Fibroblast of peridontal ligament (primary cell): ENCODE measurements at regions not wholly inside any gene's neighbourhood (a gene's known extent, or its start where the extent isn't known, plus 50 kb on each side); places are given as distances from the start of the nearest gene placed in this dataset.
"Not testable (repeated sequence)": the region's sequence is repeated elsewhere in the genome, so short reads cannot be mapped to it uniquely, and the experiment has no call there.

ENCODE experiments used
- DNase-seq: peaks from one replicate; pipeline ENCODE4 v3.0.0-alpha.2; 2010; ENCODE audit errors: extremely low read depth

DNA sequence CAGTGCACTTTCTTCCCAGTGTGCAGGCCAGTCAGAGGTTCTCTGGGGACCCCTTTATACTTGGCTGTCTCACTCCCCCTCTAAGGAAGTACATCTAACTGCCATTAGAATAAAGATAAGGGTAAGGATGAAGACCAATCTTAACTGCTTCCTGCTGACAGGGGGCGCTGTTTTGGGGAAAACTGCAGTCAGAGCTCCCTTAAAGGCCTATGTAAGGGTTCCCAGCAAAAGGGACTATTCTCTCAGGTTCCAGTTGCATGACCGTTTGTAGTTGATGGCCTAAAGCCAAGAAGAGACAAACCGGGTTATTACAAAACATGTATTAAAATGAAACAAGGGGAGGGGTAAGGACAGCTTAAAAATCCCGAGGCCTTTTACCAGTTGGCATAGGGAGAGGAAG lies 115.6 kb upstream of the SPIN4 start:
- DNase-seq = no peak

DNA sequence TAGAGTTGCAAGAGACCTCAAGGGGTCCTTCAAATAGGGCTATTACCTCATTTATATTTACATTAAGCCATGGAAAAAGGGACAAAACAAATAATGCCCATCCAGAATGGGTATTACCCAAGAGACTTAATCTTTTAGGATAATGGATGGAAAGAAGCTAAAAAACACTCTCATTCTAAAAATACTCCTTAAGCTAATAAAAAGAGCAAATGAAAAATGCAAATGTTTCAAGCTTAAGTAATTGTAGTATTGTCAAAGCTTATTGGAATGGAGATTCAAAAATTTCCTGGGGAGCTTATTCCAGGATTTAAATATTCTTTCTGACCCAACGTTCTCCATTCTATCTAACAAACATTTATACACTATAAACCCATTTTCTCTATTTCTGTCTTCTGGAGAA lies 107.8 kb upstream of the SPIN4 start:
- DNase-seq = no peak

DNA sequence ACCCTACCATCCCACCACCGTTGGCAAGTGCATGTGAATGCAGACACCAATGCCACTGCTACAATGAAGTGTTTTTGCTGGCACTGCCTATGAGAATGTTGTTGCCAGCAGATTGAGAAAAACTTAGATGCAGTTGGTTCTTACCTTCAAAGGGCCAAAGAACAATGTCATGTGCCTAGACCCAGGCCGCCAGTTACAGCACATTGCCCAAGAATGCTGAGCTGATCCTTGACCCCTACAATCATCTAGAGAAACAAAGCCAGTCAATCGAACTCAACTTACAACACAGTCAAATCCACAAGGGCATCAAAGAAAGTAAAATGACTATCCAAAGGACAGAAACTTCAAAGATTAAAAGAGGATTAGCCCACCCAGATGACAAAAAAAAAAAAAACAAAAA lies 102.4 kb upstream of the SPIN4 start:
- DNase-seq = no peak

DNA sequence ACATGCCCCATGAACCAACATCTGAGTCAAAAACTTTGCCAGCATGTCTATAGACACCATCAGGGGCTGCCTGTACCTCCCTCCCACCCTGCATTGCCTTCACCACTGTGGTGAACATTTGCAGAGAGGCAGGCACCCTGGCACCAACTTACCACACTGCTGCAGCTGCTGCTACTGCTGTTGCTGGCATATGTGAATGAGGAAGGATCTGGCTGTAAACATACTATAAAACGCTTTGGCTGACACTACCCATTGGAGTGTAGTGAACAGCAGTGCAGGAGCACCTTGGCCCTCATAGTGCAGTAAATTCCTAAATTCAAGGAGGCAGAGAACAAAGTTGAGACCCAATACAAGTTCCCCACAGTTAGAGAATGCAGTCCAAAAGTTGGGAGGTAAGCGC lies 90.6 kb upstream of the SPIN4 start:
- DNase-seq = no peak

DNA sequence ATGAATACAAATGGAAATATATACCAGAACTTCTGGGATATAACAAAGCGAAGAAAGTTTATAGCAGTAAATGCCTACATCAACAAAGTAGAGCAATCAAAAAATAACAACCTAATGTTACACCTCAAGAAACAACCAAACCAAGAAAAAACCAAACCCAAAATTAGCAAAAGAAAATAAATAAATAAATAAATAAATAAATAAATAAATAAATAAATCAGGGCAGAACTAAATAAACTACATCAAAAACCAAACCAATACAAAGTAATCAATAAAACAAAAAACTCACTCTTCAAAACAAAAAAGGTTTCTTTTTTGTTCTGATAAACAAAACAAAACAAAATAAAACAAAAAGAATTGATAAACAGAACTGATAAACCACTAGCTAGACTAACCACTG lies 88.4 kb upstream of the SPIN4 start:
- DNase-seq = no peak

DNA sequence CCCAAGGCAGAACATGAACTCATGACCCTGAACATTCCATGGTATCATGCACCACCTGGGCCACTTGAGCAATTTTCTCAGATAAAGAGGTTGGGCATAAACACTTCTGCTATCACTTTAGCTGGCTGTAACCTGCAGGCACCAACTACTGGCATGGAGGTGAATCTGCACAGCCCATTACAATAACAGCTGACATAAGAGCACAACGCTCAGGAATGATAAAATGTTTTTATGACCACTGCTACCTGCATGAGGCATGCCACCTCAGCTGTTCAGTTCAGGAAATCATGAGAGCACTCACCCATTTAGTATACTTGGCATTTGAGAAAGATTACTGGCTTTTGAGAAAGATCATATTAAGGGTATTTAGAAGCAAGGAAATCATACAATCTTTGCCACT lies 85.7 kb upstream of the SPIN4 start:
- DNase-seq = no peak

DNA sequence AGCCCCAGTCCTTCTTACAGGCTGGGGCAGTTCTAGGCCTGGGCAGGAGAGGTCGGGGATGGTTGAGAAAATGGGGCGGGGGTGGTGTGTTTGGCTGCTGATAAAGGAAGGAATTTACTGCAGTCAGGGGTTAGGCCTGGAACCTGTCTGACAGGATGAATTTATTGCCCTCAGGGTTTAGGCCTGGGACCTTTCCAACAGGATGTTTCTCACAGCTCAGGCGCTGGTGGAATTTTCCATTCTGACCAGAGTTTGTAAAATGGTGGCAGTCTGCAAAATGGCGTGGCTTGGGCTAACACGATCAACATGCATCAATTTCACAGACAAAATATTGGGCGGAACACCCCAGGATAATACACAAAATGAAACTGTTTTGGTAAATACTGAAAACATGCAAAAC lies 83.5 kb upstream of the SPIN4 start:
- DNase-seq = no peak

DNA sequence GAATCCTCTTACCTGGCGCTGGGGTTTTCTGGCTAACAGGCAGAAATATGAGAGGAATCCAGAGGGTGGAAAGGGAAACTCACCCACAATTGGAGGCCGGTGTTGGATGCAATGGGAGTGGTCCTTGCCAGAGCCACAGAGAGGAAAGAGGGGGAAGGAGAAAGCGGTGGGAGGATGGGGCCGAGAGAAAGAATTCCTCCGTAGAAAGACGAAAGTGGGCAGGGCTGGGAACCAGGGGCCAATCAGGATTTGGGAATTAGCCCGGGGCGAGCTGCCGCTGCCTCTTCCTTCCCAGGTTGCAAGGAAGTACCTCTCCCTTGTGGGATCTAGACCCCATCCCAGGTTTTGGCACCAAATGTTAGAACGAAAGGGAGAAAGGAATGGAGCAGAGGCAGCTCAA lies 83.1 kb upstream of the SPIN4 start:
- DNase-seq = no peak

DNA sequence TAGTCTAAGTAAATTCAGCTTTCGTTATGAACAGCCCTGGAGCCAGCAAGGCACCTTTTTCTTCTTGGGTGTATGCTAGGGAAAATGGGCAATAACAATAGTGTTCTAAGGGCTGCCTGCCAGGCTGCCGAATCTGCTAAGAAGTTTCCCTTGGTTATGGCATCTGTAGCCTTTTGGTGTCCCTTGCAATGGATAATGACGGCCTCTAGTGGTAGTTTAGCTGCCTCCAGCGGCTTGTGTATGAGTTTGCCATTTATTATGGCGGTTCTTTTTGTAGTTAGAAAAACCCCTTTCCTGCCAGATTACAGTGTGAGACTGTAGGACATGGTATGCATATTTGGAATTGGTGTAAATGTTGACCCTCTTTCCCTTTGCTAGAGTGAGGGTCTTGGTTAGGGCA lies 78.9 kb upstream of the SPIN4 start:
- no peak for DNase-seq

DNA sequence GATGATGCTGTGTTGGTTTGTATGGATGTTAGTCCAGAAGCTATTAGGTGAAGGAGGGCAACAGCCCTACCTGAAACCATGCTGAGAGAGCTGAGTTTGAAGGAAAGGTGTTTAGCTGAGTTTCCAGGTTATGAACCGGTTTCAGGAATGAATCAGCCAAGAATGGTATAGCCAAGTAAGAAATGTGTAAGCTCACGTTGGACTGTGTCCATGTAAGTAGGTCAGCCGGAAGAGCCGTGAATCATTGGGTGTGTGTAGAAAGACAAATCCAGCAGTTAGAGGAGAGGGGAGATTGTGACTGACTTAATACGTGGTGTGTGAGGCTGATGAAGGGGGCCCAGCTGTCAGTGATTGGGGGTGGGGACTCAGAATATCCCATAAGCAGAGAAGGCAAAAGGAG lies 77.2 kb upstream of the SPIN4 start:
- DNase-seq = no peak

DNA sequence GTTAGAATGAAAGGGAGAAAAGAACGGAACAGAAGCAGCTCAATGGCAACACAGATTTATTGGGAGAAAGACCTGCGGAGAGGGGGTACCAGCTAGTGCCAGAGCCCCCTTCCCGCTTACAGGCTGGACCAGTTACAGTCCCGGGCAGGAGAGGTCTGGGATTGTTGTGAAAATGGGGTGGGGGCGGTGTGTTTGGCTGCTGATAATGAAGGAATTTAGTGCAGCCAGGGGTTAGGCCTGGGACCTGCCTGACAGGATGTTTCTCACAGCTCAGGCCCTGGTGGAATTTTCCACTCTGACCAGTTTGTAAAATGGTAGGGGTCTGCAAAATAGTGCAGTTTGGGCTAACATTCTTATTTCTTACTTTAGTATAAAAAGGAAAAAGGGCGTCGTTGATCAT lies 75.4 kb upstream of the SPIN4 start:
- DNase-seq = no peak

DNA sequence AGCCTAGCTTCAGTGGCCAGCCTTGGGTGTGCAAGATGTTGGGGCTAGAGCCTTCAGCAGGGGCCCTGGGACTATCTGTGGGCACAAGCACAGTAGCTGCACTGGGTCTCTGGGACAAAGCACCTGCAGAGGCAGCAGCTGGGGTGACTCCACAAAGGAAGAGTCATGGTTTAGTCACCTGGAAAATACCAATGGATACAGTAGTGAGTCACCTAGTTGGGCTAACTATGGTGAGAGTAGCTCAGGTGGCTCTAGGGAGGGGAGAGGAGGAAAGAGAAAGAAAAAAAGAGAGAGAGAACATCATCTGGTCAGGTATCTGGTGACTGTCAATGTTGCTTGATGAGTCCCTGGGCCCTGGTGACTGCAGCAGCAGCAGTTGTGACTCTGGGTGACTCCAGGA lies 72.9 kb upstream of the SPIN4 start:
- DNase-seq = no peak

DNA sequence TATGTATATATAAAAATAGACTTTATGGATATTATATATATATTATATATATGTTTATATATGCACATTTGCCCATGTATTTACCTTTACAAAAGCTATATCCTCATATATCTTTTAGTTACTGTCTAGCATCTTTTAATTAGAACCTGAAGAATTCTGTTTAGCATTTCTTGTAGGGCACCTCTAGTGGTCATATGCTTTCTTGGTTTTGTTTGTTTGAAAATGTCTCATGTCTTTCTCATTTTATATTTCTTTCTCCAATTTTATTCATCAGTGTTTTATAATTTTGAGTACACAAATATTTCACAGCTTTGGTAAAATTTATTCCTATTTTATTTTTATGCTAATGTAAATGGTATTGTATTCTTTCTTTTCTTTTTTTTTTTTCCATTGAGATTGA lies 70.3 kb upstream of the SPIN4 start:
- DNase-seq = no peak

DNA sequence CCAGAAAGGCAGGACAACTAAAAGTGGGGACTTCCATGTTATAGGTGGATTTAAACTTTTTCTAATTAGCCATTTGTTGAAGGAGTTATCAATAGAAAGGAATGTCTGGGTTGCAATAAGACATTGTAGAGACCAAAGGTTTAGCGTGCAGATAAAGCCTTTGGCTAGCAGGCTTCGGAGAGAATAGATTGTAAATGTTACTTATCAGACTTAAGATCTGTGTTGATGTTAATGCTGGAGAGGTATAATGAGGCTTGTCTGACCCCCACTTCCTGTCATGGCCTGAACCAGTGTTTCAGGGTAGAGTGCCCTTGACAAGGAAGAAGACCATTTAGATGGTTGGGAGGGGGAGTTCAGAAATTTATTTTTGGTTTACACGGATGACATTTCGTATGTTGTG lies 67.1 kb upstream of the SPIN4 start:
- DNase-seq = no peak

DNA sequence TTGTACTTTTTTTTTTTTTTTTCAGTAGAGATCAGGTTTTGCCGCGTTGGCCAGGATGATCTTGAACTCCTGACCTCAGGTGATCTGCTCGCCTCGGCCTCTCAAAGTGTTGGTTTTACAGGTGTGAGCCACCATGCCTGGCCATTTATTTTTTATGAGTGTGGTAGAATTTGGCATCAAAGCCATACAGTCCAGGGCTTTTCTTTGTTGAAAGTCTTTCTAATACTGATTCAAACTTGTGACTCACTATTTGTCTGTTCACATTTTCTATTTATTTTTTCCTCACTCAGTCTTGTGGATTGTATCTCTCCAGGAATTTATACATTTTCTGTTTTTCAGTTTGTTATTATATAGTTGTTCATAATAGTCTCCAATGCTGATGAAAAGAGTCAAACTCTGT lies 66.5 kb upstream of the SPIN4 start:
- no peak for DNase-seq

DNA sequence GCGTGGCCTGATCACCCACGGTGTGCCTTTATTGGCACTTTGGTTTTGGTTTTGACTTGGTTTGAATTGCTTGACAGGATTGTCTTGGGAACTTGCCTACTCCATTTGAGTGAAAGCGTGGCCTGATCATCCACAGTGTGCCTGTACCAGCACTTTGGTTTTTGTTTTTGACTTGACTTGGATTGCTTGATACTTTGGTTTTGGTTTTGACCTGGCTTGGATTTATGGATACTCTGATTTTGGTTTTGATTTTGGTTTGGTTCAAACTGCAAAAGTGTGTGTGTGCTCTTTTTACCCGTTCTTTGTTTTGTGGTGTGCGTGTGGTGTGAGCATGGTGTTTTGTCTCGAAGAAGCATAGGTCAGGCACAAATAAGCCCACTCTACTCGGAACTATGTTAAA lies 58.8 kb upstream of the SPIN4 start:
- not testable (repeated sequence) for DNase-seq

DNA sequence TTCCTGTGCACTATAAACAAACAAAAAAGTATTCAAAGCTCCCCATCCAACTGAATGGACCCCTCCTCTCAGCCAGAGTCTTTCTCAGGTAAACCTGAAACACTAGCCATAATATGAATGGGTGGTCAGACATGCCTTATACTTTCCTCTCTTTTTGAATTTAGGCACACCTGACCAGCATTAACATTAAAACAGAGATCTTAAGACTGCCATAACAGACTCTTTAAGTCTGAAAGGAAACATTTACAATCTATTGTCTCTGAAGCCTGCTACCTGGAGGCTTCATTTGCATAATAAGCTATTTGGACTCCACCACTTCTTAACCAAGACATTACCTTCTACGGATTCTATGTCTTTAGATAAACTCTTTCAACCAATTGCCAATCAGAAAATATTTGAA lies 56.9 kb upstream of the SPIN4 start:
- DNase-seq = no peak

DNA sequence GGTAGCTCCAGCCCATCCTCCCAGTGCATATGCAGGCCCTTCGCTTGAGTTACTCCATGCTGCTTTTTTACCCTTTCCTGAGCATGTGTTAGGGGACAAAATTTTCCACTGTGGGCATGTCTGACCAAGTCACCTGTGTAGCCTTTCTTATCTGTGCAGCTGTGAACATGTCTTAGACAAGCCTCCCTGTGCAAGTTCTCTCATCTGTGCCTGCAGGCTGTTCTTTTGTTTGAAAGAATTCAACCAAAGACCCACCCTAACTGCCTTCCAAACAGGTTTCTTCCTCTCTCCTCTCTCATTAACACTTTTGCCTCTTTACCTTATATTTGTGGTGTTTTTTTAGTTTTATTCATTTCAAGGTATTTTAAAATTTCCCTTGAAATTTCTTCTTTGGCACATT lies 53.2 kb upstream of the SPIN4 start:
- no peak for DNase-seq

DNA sequence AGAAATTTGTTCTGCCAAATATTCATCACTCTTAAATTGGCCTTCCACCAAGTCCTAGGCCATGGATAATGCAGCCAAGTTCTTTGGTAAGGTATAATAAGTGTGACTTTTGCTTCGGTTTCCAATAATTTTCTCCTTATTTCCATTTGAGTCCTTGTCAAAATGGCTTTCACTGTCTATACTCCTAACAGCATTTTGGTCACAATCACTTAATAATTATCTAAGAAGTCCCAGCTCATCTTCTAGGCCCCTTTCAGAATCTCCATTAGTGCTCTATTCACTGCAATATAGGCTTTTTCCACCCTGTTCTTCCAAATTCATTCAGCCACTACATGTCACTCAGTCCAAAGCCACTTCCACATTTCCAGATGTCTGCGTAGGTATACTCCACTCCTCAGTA lies 51.0 kb upstream of the SPIN4 start:
- DNase-seq = no peak
